GM19043 (cell line): ENCODE measurements at regions not wholly inside any gene's neighbourhood (a gene's known extent, or its start where the extent isn't known, plus 50 kb on each side); places are given as distances from the start of the nearest gene placed in this dataset.

Experiments
- ATAC-seq: cut with Tn5 transposase; IDR thresholded peaks from one replicate; pipeline ENCODE4 v1.9.1; 2021; ENCODE audit warnings: low read depth; ENCODE audit not compliant: unreplicated experiment

DNA sequence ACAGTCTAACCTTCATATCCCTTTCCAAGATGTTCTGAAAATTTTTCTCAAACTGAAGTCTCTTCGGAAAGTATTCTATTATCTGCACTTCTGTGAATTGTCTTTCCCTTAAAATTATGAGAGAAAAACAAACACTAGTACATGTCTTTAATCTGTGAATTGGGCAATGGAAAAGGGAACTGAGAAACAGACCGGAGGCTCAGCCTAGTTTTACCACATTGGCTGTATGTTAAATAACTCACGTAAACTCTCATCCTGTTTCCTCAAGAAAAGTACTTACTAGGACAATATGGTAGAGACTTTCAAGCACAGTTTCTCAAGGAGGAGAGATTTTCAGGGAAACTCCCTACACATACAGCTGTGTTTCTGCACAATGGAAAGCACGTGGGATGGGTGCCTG lies 982.2 kb upstream of the SEMA6D start:
- ATAC-seq, result no peak

DNA sequence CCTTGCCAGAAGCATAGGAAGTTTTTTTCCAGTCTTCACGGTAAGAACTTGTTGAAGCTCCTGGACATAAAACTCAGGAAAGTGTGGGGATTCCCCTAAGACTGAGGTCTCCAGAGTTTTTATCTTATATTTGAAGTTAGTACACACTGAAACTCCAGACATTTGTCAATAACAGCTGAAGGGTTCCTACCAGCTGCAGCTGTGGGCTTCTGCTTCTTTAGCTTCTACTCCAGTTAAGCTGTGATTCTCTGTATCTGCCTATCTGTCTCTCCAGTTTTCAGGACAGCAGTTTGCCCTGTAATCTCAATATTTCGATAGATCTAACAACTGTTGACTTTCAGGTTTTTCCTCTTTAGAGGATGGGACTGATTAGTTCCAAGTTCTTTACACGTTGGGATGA lies 966.0 kb upstream of the SEMA6D start:
- ATAC-seq, result no peak

DNA sequence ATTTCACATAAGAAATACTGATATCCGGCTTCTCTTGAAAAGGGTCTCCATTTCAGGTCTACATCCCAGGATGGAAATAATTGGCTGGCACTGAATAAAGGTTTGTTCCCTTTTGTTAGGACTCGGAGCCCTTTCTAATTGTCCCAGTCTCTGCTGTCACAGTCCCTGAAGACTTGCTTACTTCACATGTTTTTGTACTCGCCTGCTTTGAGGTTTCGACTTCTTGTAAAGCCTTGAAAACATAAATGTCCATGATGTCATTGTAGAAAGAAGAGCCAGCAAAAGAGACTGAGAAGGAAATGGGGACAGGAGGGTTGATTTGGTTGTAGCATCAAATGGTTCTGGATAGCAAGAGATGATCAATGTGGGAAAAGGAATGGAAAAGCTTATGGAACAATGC lies 963.4 kb upstream of the SEMA6D start:
- no peak for ATAC-seq

DNA sequence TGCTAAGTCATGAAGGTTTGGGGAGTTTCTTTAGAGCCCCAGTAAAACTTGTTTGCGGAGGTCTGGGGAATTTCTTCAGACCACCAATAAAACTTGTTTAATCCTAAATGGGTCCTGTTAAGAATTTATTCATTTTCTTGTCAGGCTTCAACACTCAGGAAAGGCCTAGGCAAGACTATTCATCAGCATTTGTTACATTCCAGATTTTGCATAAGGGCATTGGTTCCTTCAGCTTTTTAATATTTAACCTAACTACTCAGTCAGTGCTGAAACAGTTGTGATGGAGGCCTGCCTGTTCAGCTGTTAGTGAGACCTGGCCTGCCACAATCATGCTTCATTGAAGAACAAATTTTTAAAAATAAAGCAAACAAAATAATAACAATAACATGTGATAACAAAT lies 954.2 kb upstream of the SEMA6D start:
- ATAC-seq, result no peak

DNA sequence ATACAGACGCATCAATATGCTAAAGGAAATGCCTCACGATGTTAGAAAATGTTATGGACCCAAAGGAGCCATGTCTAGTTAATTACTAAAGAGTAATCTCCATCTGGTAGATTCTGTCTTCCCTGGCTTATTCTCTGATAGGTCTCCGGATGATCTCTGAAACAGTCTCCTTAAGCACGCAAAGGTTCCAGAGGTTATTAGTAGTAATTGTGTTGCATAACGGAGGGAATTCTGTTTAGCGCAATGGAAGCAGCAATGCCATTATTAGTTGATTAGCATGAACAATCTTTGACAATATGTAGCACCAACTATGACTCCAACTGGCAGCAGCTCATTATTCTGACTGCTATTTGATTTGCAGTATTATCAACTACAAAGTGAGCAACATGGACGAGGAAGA lies 952.5 kb upstream of the SEMA6D start:
- ATAC-seq, result no peak

DNA sequence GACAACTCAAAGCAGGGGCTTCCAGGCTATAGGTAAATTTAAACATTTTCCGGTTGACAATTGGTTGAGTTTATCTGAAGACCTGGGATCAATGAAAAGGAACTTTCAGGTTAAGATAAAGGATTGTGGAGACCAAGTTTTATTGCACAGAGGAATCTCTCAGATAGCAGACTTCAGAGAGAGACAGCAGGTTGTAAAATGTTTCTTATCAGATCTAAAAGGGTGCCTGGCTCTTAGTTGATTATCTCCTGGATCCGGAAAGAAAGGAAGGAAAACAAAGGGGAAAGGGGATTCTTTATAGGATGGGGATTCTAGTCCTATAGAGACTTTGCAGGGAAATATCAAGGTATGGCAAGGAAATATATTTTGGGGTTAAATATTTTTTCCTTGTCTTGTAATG lies 951.3 kb upstream of the SEMA6D start:
- ATAC-seq, result no peak

DNA sequence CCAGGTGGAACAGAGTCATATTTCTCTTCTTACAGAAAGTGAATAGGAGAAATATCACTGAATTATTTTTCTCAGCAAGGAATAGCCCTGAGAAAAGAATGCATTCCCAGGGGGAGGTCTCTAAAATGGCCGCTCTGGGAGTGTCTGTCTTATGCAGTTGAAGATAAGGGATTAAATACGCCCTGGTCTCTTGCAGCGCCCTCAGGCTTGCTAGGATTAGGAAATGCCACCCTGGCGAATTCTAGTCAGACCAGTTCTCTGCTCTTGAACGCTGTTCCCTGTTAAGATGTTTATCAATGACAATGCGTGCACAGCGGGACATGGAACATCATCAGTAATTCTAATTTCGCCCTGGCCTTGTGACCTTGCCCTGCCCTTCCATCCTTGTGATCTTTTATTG lies 949.0 kb upstream of the SEMA6D start:
- no peak for ATAC-seq

DNA sequence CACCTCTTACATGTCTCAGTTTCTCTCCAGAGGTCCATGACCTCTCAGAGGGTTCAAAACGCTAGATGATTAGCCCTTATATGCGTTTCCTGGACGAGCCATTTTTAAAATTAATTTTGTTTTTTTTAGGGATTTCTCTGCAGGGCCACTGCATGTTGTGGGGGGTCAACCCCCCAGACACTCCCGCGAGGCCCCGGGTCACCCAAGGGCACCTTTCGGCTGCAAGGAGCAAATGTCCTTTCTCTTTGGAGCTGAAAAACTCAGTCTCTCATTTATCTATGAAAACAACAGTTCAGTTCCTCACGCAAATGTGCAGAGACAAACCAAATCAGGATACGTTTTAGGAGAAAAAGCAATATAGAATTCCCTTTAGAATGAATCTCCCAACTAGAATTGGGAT lies 944.3 kb upstream of the SEMA6D start:
- no peak for ATAC-seq

DNA sequence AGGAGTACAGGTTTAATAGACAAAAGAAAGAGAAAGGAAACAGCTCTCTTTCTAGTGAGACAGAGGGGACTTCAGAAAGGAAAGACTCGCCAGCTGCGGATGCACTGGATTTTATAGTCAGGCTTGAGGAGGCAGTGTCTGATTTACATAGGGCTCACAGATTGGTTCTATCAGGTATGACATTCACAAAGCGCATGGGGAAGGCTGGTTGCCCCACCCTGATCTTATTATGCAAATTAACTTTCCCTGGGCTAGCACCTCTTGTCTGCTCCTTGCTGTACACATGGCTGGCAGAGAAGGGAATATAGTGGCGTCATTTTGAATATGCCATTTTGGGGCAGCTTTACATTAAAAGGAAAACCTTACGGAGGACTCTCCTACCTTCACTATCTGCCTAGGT lies 938.4 kb upstream of the SEMA6D start:
- no peak for ATAC-seq

DNA sequence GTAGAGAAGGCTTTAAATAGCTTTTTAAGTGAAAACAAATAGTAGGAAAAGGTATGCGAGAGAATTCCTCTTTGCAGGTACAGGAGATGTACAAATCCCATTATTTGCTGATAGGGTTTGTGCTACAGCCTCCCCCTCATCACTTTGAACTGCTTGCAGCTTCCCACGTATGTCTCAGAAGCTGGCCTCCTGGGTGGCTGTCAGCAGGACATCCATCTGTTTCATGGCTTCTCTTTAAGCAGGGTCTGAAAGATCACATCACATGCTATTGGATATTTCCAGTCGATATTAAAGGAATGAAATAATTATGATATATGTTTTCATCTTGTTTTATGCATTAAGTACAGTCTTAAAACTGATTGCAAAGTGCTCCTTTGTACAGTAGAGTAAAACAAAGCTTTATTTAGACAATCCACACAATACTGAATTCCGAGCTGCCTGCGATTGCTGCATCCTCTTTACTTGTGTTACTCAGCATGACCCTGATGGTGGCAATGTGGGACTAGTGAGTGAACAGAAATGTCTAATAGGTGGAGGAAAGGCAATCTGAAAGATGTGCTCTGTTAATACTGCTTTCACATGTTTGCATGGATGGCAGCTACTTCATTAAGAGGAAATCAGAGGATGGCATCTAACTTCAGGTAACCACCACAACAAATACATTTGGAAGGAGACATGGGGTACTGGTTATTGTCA lies 930.6 kb upstream of the SEMA6D start:
- ATAC-seq, result no peak

DNA sequence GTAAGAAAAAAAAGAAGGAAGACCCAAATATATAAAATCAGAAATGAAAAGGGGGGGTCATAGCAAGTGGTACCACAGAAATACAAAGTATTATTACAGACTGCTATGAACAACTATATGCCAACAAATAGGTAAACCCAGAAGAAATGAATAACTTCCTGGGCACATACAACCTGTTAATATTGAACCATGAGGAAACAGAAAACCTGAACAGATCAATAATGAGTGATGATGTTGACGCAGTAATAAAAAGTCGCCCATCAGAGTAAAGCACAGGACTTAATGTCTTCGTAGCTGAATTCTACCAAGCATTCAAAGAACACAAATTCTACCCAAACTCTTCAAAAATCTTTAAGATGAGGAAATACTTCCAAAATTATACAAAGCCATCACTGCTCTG lies 921.6 kb upstream of the SEMA6D start:
- no peak for ATAC-seq

DNA sequence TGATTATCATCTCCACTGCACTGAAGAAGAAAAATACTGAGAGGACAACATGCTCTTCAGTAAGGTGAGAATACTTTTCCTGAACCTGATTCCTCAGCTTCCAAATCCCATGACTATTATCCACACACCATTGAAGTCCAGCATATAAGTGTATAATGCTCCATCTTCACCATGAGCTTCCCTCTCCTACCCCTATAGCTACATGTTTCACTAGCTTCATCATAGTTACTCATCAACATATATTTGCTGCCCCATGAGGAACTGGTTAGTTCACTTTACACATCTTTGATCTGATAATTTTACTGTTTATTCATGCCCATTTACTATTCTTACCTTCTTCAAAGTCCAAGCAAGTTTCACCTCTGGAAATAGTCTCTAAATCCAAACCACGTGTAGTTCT lies 908.5 kb upstream of the SEMA6D start:
- ATAC-seq, result no peak

DNA sequence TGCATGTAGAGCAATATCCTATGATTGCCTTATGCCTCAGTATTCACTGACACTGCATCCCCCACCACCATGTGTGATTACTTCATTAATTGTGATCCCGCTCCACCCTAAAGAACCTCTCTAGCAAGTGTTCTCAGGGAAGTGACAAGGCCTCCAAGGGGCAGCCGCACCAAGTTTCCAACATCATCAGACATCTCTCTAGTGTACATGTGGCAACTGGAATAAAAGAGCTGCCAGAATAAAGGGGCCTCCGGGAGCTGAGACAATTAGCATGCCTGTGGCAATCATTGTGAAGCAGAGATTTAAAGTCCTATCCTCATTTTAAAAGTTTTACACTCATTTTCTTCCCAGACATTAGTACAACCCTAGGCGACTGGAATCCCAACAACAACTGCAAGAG lies 902.1 kb upstream of the SEMA6D start:
- no peak for ATAC-seq

DNA sequence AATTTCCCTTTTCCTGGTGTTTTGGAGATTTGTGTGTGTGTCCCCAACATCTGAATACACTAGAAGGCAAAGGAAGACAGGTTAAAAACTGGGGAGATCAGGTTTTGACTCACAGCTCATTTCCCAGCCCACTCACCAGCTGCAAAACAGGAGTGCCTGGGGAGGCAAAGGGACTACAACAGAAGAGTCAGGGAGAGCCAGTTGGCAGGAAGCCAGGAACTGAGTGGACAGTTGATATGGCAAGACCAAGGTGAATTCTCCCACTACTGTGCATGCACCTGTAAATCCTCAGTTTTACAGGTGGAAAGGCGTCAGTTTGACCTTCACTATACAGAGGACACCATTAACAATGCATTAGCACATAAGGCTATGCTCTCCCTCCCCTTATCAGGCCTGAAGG lies 901.5 kb upstream of the SEMA6D start:
- ATAC-seq, result no peak

DNA sequence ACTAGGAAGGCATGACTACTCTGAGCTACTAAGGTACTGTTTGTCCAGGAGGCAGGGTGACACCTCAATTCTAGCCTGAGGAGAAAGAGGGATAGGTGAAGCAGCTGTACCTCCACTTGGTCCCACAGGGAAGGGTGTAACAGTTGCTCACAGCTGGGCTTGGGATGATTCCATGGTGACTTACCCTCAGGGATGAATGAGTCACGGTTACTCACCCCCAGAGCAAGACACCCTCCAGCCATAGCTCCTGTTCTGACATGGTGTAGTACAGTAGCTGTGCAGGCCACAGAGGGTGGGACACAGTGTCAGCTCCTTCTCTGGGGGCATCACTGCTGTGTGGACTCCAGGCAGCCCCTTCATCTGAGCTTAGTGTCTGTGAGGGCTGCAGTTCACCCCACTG lies 868.6 kb upstream of the SEMA6D start:
- no peak for ATAC-seq

DNA sequence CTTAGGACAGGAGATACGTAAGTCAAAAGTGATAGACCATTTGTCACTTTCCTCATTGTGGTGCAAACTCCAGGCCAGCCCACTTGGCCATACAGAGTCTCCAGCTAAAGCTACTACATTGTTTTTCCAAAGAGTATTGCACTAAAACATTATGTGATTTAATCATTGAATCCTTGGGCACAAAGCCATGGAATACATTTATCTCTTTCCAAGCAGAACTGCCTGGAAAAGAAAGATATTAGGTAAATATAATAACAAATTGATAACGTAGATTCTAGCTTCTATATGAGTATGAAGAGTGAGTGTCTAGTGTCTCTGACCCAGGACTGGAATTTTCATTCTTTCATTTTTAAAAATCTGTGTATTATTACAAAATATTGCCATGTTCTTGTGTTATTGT lies 863.7 kb upstream of the SEMA6D start:
- no peak for ATAC-seq

DNA sequence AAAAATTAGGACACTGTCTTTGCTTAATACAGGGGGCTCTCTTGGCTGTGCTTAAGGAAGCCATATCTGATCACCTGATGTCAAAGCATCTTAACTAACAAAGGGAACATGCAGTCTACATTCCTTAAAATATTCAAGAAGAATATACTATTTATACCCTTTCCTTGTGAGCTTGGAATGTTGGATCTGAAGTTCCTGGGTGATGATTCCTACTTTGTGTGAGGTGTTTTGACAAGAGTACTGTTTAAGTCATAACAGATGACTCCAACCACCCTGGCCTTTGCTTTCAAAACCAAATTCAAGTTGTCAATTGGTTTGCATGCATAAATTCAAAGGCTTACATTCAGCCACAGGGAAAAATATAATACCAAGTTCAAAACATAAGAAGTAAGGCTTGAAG lies 862.7 kb upstream of the SEMA6D start:
- no peak for ATAC-seq

DNA sequence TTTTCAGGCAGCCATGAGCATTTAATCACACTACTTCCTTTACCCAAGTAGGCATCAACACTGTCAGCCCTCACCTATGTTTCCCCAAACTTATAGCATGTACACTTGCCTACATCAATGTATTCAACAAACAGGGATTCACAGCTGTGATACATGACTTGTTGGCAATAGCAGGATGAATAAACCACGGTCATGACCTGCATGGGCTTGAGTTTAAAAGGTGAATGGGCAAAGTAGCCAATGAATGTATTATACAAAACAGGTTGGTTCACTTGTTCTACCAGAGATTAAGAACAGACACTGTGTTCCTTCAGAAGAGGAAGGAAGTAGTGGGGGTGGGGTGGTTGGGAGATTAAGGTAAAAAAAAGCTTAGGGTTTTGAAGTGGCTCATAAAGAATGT lies 861.9 kb upstream of the SEMA6D start:
- ATAC-seq, result no peak

DNA sequence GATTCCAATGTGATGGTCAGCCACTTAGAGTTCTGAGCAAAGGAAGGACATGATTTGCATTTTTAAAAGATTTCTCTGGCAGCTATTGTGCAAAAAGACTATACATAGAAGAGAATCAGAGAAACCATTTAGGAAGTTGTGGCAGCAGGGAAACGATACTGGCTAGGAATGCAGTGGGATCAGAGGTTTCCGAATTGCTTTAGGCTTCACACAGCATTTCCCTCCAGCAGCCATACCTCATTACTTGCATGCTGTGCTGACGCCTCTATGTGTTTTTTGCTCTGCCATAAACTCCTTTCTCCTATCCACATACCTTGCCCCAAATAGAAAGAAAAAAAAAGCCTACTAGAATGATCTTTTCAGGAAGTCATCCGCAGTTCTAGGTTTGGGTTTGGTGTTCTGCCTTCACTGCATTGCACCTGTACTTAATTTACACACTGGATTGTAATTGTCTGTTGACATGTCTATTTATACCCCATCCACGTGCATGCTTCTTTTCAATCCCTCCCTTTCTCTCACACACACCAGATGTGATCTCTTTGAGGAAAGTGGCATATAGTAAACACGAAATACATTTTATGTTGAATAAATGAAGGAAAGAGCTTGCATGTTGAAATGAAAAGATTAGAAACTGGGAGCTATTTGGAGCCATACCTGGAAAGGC lies 860.3 kb upstream of the SEMA6D start:
- no peak for ATAC-seq

DNA sequence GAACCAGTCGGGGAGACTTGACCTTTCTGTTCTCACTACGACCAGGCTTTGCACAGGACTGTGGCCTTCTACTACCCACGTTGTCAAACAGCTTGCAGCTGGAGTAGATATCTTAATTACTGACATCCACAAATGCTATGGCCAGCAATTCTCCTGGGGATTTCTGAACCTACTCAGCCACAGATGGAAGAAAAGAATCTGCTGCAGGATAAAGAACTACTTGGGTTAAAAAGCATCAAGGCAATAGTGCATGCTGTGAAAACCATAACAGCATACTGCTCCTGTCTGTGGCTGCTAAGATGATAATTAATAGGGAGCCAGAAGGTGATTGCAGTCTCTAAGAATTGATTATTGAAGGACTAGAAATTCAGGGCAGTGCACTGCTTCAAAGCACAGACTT lies 859.2 kb upstream of the SEMA6D start:
- no peak for ATAC-seq

DNA sequence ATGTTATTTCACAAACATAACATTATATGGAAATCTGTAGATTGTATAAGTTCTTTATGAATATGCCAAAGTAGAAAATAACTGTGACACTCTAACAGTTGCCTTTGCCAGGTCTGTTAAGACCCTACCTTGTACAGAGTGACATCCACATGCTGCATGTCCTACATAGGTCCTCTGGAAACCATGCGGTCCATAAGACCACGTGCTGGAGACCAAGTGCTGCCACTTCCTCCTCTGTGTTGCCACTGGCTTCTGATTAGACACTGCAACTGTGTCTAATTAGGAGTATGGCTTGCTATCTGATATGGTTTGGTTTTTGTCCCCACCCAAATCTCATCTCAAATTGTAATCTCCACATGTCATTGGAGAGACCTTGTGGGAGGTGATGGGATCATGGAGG lies 855.5 kb upstream of the SEMA6D start:
- ATAC-seq, result no peak

DNA sequence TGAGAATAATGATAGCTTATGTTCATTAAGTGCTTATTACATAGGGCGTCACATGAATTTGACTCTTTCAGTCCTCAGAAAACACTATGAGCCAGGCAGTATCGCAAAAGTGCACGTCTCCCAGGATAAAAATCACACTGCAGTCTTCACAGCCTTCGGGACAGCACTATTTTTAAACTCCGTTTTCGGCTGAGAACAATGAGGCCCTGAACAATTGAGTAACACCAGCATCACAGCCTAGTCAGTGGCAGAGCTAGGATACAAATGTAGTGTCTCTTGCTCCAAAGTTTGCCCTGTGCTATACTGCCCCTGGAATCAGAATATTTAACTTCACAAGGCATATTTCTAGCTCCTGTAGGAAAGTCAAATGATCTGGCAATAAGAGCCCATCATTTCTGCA lies 852.1 kb upstream of the SEMA6D start:
- ATAC-seq, result no peak
